Neural progenitor cell (in vitro differentiated cells): ENCODE measurements at regions not wholly inside any gene's neighbourhood (a gene's known extent, or its start where the extent isn't known, plus 50 kb on each side); places are given as distances from the start of the nearest gene placed in this dataset.

Experiments used
- CTCF ChIP-seq: fragments of 200-600 bp; sonication (generic); IDR thresholded peaks from 2 replicates; pipeline ENCODE4 v1.5.1; 2017; ENCODE audit warnings: antibody characterized with exemption, mild to moderate bottlenecking
- EZH2 ChIP-seq: fragments of 200-600 bp; sonication (generic); IDR thresholded peaks from 2 replicates; pipeline ENCODE4 v1.6.1; 2017; ENCODE audit warnings: antibody characterized with exemption, mild to moderate bottlenecking, moderate library complexity
- EZH2phosphoT487 ChIP-seq: fragments of 200-600 bp; sonication (generic); IDR thresholded peaks from 2 replicates; pipeline ENCODE4 v1.6.1; 2017; ENCODE audit warnings: antibody characterized with exemption

GRCh38 chr16:5557448-5557847 is 459.9 kb upstream of the EEF2KMT start:
- TF ChIP-seq CTCF, result no peak
- no peak for TF ChIP-seq EZH2
- no peak for TF ChIP-seq EZH2phosphoT487
